NB4 (cell line): ENCODE measurements at regions not wholly inside any gene's neighbourhood (a gene's known extent, or its start where the extent isn't known, plus 50 kb on each side); places are given as distances from the start of the nearest gene placed in this dataset.

Experiments
- DNase-seq: peaks from one replicate; pipeline ENCODE4 v3.0.0; 2010; ENCODE audit warnings: low read depth
- H3K4me3 ChIP-seq: one replicate; pipeline ENCODE4 v1.5.1; 2011; ENCODE audit warnings: mild to moderate bottlenecking, low read depth, low read length, moderate library complexity
- MYC ChIP-seq: IDR thresholded peaks from 2 replicates; pipeline ENCODE4 v1.6.1; 2011; ENCODE audit warnings: low read depth, low read length
- POLR2A ChIP-seq: IDR thresholded peaks from 2 replicates; pipeline ENCODE4 v1.6.1; 2011; ENCODE audit warnings: mild to moderate bottlenecking; ENCODE audit not compliant: insufficient read length; ENCODE audit errors: extremely low read depth
- TF ChIP-seq, protein P1 (sequence below): IDR thresholded peaks from one replicate; pipeline ENCODE4 v1.5.1; 2012; ENCODE audit warnings: low read depth, low read length
- TF ChIP-seq, protein P2 (sequence below): IDR thresholded peaks from 2 replicates; pipeline ENCODE4 v1.6.1; 2011; ENCODE audit warnings: low read depth, low read length

- no peak for DNase-seq
- H3K4me3 ChIP-seq = no peak overlapping the region
- TF ChIP-seq MYC (no peak), POLR2A (no peak)
- TF ChIP-seq, protein P1, sequence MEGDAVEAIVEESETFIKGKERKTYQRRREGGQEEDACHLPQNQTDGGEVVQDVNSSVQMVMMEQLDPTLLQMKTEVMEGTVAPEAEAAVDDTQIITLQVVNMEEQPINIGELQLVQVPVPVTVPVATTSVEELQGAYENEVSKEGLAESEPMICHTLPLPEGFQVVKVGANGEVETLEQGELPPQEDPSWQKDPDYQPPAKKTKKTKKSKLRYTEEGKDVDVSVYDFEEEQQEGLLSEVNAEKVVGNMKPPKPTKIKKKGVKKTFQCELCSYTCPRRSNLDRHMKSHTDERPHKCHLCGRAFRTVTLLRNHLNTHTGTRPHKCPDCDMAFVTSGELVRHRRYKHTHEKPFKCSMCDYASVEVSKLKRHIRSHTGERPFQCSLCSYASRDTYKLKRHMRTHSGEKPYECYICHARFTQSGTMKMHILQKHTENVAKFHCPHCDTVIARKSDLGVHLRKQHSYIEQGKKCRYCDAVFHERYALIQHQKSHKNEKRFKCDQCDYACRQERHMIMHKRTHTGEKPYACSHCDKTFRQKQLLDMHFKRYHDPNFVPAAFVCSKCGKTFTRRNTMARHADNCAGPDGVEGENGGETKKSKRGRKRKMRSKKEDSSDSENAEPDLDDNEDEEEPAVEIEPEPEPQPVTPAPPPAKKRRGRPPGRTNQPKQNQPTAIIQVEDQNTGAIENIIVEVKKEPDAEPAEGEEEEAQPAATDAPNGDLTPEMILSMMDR = no peak
- TF ChIP-seq, protein P2, sequence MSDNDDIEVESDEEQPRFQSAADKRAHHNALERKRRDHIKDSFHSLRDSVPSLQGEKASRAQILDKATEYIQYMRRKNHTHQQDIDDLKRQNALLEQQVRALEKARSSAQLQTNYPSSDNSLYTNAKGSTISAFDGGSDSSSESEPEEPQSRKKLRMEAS = no peak
Observed at GRCh38 chr13:44652962-44653660, 77.0 kb upstream of the TSC22D1 start.

DNA sequence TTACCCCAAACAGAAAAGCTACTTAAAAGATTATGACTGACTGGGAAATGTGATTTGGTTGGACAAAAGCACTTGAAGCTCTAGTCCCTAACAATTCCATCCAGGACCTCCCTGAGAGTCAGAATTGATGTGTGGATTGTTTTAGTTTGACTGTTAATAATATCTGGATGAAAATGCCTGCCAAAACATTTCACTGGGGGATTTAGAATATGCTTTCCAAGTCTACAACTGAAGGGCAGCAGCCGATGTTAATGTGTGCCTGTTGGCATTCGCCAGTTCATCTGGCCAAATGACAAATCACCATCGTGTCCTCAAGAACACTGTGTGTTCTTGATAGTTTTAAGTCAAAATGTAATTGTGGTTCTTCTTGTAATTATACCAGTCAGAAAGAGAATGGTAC, 76.0 kb upstream of the TSC22D1 start:
- TF ChIP-seq MYC (no peak), POLR2A (no peak)
- TF ChIP-seq, protein P2 = no peak
- TF ChIP-seq, protein P1 = no peak
- no peak for DNase-seq
- H3K4me3 ChIP-seq = no peak overlapping the region

GRCh38 chr13:44651724-44652123, 75.6 kb upstream of the TSC22D1 start:
- TF ChIP-seq POLR2A (no peak), MYC (no peak)
- TF ChIP-seq, protein P1 = no peak
- TF ChIP-seq, protein P2 = no peak
- no peak for DNase-seq
- H3K4me3 ChIP-seq = no peak overlapping the region

DNA sequence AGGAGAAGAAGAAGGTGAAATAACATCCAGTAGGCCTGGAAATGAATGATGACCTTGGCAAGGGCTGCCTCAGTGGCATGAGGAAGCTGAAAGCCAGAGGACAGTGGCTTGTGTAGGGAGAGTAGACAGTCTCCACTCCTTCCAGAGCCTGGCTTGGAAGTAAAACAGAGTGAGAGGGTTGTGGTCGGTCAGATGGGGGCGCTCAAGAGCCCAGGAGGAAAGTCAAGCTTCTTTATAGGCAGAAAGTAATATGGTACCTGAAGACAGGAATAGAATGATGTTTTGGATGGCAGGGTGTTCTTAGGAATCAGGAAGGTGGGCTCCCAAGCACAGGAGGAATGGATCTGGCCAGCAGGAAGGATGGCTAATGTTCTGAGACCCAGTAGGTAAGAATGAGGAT, 75.1 kb upstream of the TSC22D1 start:
- H3K4me3 ChIP-seq = no peak overlapping the region
- no peak for TF ChIP-seq MYC
- TF ChIP-seq POLR2A = no peak
- TF ChIP-seq, protein P1 = no peak
- TF ChIP-seq, protein P2 = no peak
- DNase-seq = no peak

DNA sequence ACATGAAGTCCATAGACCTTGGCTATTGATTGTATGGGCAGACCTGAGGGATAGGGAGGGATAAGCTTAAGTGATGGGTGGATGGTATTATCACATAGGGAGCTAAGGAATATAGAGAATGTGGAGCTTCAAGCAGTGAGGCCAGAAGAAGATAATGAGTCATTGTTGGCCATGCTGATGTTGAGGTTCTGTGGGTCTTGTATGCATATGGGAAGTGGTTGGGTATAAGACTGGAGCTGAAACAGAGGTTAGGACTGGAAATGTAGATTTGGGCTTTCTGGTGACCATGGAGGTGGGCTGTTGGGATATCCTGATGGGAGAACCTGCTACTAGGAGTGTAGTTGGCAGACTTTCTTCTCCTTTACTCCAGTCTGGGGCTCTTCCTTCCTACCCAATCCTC, 73.7 kb upstream of the TSC22D1 start:
- DNase-seq = no peak
- no peak overlapping the region for H3K4me3 ChIP-seq
- TF ChIP-seq, protein P2 = no peak

GRCh38 chr13:44649104-44649428, 72.9 kb upstream of the TSC22D1 start:
- no peak for DNase-seq
- TF ChIP-seq MYC (no peak), POLR2A (no peak)
- TF ChIP-seq, protein P1 = no peak
- TF ChIP-seq, protein P2 = no peak
- H3K4me3 ChIP-seq = no peak overlapping the region
